ENCODE measurements at regions not wholly inside any gene's neighbourhood (a gene's known extent, or its start where the extent isn't known, plus 50 kb on each side); places are given as distances from the start of the nearest gene placed in this dataset.
A peak's percentile ranks its signal among the peaks of the same experiment; 100 is the strongest.

DNA sequence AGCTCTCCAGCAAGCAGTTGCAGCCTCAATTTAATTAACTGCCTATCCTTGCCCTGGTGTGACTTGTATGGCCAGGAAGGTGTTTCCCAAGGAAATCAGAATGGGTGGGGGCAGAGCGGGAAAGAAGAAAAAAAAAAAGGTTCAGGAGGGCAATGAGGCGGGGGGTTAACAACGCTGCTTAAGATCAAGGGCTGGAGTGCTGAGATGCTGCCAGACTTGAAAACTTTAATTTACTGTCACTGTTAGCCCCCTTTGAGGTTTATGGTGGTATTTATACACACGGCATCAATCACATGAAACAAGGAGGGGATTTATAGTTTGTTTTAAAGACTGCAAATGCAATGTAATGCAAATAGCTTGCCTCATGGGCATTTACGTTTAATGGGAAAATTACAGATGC lies 319.4 kb upstream of the NR2F2 start:
- no peak for DNase-seq

GRCh38 chr15:96014939-96015338 lies 315.6 kb upstream of the NR2F2 start:
- DNase-seq, result no peak

DNA sequence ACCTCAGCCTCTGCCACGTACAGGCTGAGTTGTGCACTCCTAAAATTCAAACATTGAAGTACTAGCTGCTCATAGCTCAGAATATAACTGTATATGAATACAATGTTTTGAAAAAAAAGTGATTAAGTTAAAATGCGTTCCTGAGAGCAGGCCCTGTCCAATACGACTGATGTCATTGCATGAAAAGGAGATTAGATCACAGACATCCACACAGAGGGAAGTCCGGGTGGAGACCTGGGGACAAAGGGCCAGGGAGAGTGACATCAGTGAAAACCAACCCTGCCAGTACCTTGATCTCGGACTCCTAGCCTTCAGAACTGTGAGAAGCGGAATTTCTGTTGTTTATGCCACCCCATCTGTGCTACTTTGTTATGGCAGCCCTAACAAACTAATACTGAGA lies 311.4 kb upstream of the NR2F2 start:
- no peak for DNase-seq

DNA sequence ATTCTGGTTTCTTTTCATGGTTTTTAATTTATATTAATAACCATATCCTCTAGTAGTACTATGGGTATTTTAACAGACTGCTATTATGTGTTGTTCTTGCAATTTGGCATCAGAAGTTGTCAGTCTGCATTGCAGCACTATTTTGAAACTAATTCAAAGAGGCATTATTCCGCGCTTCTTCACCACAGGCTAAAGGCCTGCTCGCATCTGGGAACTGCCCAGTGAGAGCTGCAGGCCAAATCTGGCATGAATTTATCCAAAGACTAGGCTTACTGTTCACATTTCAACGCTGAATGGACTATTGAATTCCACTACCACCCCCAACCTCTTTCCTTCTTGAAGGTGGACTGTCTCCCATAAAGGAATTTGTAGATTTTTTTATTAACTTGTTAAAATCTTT lies 310.4 kb upstream of the NR2F2 start:
- no peak for DNase-seq

DNA sequence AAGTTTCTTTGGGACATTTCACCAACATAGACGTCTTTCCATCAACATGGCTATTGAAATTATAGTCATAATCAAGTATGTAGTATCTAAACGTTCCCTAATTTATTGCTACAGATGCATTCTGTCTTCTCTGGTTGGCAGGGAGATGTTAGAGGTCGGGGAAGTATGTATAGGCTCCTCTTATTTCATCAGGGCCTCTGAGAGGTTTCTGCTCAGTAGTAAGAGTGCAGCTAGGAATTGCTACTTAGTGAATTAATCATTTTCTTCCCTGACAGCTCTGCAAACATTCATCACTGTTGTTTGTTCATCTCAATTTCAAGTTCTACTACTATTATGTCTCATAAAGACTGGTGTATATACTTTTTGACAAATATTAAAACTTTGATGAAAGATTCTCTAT lies 309.7 kb upstream of the NR2F2 start:
- no peak for DNase-seq

DNA sequence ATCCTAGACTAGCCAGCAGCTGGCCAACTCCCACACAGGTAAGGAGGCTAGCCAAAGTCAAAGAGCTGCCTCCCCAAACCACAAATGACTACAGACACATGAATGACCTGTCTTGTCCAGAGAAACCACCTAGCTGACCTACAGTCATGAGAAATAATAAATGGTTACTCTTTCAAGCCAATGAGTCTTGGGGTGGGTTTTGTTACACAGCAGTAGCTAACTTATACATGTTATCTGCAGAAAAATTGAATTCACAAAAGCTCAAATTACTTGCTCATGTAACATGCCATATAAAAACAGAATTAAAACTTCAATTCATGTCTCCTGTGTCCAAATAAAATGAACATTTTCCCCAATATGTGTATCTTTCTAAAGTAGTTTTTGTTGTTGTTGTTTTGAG lies 307.4 kb upstream of the NR2F2 start:
- DNase-seq, result no peak

DNA sequence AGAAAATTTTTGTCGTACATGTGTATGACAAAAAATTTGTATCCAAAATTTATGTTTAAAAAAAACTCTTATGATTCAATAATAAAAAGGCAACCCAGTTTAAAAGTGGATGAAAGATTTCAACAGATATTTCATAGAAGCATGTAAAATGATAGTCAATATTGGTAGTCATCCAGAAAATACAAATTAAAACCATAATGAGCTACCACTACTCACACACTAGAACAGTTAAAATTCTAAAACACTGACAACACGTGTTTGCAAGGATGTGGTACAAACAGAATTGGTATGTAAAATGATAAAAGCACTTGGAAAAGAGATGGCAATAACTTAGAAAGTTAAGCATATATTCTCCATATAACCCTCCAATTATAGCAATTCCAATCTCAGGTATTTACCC lies 303.0 kb upstream of the NR2F2 start:
- no peak for DNase-seq

GRCh38 chr15:96028620-96029019 lies 301.9 kb upstream of the NR2F2 start:
- peak; percentile 13 for DNase-seq

GRCh38 chr15:96029172-96029571 lies 301.3 kb upstream of the NR2F2 start:
- DNase-seq, result no peak

DNA sequence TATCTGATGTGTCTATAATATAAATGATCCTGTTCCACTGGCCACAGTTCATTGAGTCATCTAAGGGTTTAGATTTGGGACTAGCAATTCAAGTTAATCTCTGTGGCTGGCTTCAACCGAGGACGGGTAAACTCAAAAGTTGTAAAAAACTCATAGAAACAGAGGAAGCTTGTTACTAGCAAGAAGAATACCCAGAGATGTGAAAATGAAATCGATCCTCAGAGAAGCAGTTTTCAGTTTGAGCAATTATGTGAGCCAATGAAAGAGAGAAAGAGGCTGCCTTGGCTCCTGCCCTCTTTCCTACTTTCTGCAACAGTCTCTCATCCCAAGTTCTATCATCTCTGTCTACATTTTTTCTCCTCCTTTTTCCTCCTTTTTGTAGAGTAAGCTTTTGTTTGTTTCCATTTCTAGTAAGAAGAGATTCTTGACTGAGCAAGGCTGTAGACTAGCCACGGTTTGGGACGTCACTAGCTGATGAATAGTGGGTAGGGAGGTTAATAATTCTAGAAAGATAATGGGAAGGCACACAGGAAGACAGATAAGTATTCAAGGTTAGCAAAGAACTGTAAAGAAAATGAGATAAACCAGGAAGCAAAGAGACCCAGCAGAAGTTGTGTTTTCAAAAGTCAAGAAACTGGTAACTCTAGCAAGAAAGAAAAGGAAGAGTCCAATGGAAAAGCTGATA lies 298.9 kb upstream of the NR2F2 start:
- DNase-seq, result no peak

DNA sequence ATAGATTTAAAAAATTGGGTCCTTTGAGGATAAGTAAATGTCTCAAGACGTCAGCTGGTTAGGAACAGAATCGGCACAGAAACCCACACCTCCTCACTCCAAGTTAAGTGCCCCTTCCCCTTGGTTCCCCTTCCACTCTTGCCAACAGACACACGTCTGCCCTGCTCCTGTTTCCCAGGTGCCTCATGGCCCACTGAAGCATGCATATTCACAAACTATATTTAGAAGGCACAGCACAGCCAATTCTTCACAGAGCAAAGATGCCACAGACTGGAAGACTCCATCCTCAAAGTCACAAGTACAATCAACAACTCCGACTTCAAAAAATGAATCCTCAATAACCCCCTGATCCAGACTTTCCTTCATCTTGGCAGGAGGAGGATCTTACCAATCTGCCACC lies 295.4 kb upstream of the NR2F2 start:
- DNase-seq, result no peak

GRCh38 chr15:96035635-96036034 lies 294.9 kb upstream of the NR2F2 start:
- no peak for DNase-seq

DNA sequence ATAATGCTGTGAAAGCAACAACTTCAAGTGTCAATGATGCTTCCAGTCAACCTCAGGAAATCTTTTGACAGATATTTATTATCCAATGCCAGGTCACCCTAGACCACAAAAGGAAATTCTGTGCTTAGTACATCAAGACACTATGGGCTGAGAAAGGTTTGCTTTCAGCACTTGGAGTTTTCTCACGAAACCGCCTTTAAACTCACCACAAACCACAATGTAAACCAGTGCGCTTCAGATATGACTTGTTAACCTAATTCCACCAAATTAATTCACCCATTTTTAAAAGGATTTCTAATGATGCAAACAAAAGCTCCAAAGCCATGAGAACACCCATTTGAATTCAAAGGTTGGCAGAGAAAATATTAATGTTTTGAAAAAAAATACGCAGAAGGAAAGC lies 292.9 kb upstream of the NR2F2 start:
- peak; percentile 64 for DNase-seq

DNA sequence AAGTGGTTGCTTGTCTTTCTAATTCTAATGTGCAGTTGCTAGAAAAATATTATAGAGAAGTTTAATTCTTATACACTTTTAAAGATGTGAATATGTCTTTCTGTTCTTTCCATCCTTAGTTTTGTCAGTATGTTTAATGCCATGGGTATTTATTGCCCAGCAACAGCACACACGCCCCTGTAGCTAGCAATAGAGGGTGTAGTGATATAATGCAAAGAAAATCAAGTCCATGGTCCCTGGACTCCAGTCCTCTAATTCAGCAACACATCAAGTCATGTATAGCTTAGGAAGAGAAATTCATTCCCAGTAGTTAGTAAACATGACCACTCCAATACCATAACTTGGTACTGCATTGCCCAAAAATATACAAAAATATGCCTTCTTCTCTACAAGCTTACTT lies 292.4 kb upstream of the NR2F2 start:
- DNase-seq, result no peak

DNA sequence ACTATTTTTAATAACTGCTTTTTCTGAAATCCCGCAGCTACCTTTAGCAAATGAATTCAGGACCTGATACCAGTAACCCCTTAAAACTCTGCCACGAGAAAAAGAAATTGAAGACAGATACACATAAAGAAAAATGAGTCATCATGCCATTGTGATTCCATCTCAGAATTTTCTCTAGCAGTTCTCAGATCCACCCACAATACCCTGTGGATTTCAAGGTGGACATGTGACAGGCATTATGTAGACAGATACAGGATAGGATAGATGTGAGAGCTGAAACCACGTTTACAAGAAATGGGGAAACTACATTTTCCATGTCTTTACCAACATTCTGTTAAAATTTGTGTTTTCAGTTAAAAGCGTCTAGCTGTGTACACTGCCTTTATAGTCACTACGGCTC lies 291.9 kb upstream of the NR2F2 start:
- peak; percentile 47 for DNase-seq

DNA sequence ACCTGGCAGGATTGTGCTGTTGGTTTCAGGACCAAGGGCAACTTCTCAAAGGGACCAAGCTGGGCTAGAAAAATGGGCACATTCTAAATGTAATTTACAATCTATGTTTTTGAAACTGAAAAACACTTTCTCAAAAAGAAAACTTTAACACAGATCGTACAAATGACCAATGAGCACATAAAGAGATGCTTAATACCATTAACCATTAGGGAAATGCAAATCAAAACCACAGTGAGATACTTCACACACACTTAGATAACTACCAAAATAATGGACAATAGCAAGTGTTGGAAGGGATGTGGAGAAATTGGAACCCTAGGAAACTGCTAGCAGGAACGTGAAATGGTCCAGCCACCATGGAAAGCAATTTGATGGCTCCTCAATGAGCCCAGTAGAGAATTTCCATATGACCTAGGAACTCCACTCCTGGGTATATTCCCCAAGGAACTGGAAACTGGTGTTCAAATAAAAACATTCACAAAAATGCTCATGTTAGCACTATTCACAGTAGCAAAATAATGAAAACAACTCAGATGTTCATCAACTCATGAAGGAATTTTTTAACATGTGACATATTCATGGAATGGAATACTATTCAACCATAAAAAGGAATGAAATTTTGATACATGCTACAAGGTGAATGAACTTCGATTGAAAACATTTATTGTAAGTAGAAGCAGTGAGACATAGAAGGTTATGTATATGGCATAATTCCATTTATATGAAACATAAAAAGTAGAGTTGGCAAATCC lies 288.3 kb upstream of the NR2F2 start:
- DNase-seq, result no peak

- peak; percentile 90 for DNase-seq
Measured at GRCh38 chr15:96042734-96043224, 287.7 kb upstream of the NR2F2 start.

DNA sequence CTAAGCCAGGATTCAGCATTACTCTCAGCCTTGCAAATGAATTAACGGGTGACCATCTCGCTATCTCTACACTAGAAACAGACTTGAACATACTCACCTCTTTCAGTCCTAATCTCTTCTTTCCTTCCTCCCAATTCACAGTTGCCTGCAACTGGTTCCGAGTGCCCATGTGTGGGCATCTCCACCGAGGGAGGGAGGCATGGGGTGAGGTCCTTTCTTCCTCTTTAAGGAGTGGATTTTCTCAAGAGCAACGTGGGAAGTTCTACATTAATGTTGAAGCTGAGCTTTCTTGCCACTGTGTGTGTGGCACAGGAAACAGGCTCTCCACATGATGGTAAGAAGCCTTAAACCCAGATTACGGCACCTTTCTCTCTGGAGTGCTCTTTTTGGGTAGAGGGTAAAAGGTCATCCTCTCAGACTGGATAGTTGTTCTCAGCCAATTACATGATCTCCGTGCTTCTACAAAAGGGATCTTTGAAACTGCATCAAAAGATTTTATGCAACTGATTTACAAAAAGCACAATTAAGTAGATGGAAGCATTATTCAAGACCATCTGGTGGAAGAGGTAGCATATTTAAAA lies 286.8 kb upstream of the NR2F2 start:
- DNase-seq, result no peak

GRCh38 chr15:96046620-96047240 lies 283.8 kb upstream of the NR2F2 start:
- DNase-seq, result no peak

- no peak for DNase-seq
Measured at GRCh38 chr15:96047255-96047931, 283.1 kb upstream of the NR2F2 start.

GRCh38 chr15:96049323-96049722 lies 281.2 kb upstream of the NR2F2 start:
- DNase-seq, result no peak

DNA sequence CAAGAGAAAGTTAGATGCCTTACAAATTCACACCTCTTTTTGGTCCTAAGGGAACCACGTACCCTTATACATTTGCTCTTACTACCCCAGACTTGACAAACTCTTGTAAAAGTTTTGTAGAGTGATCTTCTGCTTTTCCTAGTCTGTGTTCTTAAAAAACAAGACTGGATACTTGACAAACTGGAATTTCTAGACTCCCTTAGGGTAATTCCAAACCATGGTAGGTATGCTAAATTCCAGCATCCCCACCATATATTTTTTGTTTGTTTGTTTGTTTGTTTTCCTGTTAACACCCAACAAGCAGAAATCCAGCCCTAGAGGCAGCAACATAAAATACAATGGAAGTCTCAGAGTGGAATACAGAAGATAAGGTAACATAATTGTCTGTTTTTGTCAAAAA lies 280.7 kb upstream of the NR2F2 start:
- no peak for DNase-seq

GRCh38 chr15:96051598-96051997 lies 278.9 kb upstream of the NR2F2 start:
- DNase-seq, result no peak

Measured in OCI-M1 (cell line).